ENCODE measurements at regions not wholly inside any gene's neighbourhood (a gene's known extent, or its start where the extent isn't known, plus 50 kb on each side); places are given as distances from the start of the nearest gene placed in this dataset.
"Not testable (repeated sequence)": the region's sequence is repeated elsewhere in the genome, so short reads cannot be mapped to it uniquely, and the experiment has no call there.

DNA sequence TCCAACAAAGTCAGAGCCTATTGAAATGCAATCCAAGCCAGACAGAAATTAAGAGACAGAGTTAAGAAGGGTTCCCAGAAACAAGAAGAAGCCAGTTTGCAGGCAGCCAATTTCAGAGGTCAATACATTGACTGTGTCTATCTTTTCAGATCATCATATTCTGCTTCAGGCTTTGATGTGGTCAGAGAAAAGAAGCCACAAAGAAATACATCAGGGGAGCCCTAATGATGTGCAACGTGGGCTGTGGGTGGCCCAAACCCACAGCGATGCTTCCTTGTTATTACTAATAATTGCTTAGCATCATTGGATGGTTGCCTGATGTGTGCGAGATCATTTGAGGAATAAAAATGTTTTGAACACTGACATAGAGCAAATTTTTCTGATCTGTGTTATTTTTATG, 99.0 kb upstream of the DUSP21 start:
- DNase-seq (ENCODE audit: extremely low spot score) = no peak
- TF ChIP-seq, protein P1, sequence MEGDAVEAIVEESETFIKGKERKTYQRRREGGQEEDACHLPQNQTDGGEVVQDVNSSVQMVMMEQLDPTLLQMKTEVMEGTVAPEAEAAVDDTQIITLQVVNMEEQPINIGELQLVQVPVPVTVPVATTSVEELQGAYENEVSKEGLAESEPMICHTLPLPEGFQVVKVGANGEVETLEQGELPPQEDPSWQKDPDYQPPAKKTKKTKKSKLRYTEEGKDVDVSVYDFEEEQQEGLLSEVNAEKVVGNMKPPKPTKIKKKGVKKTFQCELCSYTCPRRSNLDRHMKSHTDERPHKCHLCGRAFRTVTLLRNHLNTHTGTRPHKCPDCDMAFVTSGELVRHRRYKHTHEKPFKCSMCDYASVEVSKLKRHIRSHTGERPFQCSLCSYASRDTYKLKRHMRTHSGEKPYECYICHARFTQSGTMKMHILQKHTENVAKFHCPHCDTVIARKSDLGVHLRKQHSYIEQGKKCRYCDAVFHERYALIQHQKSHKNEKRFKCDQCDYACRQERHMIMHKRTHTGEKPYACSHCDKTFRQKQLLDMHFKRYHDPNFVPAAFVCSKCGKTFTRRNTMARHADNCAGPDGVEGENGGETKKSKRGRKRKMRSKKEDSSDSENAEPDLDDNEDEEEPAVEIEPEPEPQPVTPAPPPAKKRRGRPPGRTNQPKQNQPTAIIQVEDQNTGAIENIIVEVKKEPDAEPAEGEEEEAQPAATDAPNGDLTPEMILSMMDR (IDR thresholded peaks at IDR 0.05) = no peak
- no peak for TF ChIP-seq POLR2A (IDR thresholded peaks at IDR 0.05; ENCODE audit: low read depth)
- TF ChIP-seq POLR2AphosphoS5 (IDR thresholded peaks at IDR 0.05) = no peak
- TF ChIP-seq EP300 (IDR thresholded peaks at IDR 0.05) = no peak
- no peaks in the 10 kb centered on the region for H3K36me3 ChIP-seq
- no peaks in the 10 kb centered on the region for H3K27me3 ChIP-seq
- 62% methylated on average over 3 of the region's 3 CpGs for WGBS
- intact Hi-C loops (cut with DNase I) = no loop called here
- no peak overlapping the region for H3K4me3 ChIP-seq
- no peaks in the 10 kb centered on the region for H3K9me3 ChIP-seq
- no peaks in the 10 kb centered on the region for H3K4me1 ChIP-seq
- no peak overlapping the region for H3K27ac ChIP-seq (replicated peaks in 1 of 4)

DNA sequence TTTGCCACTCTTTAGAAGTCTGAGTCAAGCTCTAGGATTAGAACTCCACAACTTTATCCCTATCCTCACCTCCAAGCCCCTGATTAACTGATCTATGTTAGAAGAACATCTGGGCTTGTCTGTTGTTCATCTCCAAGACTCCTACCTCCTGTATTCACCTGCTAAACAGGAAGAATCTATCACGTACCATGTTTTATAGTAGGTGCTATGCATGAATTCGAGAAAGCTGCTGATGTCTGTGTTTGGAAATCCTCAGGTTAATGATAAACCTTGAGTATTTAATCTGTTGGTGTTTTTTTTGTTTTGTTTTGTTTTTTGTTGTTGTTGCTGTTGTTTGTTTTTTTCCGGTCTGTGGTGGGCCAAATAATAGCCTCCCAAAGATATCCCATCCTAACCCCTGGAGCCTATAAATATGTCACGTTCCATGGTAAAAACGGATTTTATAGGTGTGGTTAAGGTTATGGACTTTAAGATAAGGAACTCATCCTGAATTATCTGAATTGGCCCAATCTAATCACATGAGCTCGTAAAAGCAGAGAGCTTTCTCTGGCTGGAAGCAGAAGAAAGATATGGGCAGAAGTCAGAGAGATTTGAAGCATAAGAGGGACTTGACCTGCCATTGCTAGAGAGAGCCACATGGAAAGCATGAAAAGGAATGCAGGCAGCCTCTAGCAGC, 101.2 kb upstream of the DUSP21 start:
- no peaks in the 10 kb centered on the region for H3K9me3 ChIP-seq
- no peak overlapping the region for H3K27ac ChIP-seq (replicated peaks in 1 of 4)
- no peaks in the 10 kb centered on the region for H3K4me1 ChIP-seq
- H3K36me3 ChIP-seq = no peaks in the 10 kb centered on the region
- intact Hi-C loops (cut with DNase I) = no loop called here
- DNase-seq (ENCODE audit: extremely low spot score) = no peak
- WGBS = 78% methylated on average over 6 of the region's 6 CpGs
- H3K27me3 ChIP-seq = no peaks in the 10 kb centered on the region
- TF ChIP-seq POLR2A (IDR thresholded peaks at IDR 0.05; ENCODE audit: low read depth) (no peak), POLR2AphosphoS5 (IDR thresholded peaks at IDR 0.05) (no peak), EP300 (IDR thresholded peaks at IDR 0.05) (no peak)
- TF ChIP-seq, protein P1 (IDR thresholded peaks at IDR 0.05) = no peak
- H3K4me3 ChIP-seq = no peak overlapping the region

DNA sequence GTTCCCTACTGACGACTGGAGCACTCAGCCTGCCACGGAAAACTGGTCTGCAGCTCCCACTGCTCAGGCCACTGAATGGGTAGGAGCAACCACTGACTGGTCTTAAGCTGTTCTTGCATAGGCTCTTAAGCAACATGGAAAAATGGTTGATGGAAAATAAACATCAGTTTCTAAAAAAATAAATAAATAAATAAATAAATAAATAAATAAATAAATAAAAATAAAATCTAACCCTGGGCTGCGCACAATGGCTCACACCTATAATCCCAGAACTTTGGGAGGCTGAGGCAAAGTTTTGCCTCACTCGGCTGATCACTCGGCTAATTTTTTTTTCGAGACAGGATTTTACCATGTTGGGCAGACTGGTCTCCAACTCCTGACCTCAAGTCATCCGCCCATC, 102.0 kb upstream of the DUSP21 start:
- H3K4me1 ChIP-seq; H3K27me3 ChIP-seq; H3K9me3 ChIP-seq; H3K27ac ChIP-seq (replicated peaks in 1 of 4); H3K36me3 ChIP-seq; DNase-seq (ENCODE audit: extremely low spot score); H3K4me3 ChIP-seq; intact Hi-C loops (cut with DNase I): not testable (repeated sequence)
- 91% methylated on average over 7 of the region's 7 CpGs for WGBS

DNA sequence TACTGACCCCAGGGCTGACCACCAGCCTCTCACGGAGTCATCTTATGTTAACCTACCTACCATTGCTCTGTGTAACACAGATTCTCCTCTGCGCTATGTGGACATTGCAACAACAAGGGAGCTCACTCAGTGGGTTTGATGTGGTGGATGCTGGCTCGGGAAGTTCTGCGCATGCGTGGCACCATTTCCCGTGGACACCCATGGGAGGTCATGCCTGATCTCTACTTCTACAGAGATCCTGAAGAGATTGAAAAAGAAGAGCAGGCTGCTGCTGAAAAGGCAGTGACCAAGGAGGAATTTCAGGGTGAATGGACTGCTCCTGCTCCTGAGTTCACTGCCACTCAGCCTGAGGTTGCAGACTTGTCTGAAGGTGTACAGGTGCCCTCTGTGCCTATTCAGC, 102.4 kb upstream of the DUSP21 start:
- H3K4me3 ChIP-seq; H3K9me3 ChIP-seq; intact Hi-C loops (cut with DNase I); H3K4me1 ChIP-seq; H3K27me3 ChIP-seq; H3K36me3 ChIP-seq; DNase-seq (ENCODE audit: extremely low spot score); H3K27ac ChIP-seq (replicated peaks in 1 of 4): not testable (repeated sequence)
- 87% methylated on average over 5 of the region's 6 CpGs for WGBS

DNA sequence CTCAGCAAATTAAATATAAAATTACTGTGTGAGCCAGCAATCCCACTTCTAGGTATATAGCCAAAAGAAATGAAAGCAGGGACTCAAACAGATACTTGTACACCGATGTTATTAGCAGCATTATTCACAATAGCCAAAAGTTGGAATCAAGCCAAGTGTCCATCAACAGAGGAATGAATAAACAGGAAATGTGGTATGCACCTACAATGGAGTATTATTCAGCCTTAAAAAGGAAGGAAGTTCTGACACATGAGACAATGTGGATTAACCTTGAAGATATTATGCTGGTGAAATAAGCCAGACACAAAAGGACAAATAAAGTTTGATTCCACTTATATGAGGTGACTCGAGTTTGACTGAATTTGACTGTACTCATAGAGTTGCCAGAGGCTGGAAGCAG, 108.3 kb upstream of the DUSP21 start:
- DNase-seq (ENCODE audit: extremely low spot score) = no peak
- H3K27me3 ChIP-seq = no peaks in the 10 kb centered on the region
- no peak overlapping the region for H3K4me3 ChIP-seq
- no peak overlapping the region for H3K27ac ChIP-seq (replicated peaks in 1 of 4)
- WGBS = 74% methylated on average over 2 of the region's 2 CpGs
- no peaks in the 10 kb centered on the region for H3K9me3 ChIP-seq
- no peaks in the 10 kb centered on the region for H3K4me1 ChIP-seq
- intact Hi-C loops (cut with DNase I) = no loop called here
- TF ChIP-seq, protein P1 (IDR thresholded peaks at IDR 0.05) = no peak
- TF ChIP-seq EP300 (IDR thresholded peaks at IDR 0.05) (no peak), POLR2A (IDR thresholded peaks at IDR 0.05; ENCODE audit: low read depth) (no peak), POLR2AphosphoS5 (IDR thresholded peaks at IDR 0.05) (no peak)
- H3K36me3 ChIP-seq = no peaks in the 10 kb centered on the region

DNA sequence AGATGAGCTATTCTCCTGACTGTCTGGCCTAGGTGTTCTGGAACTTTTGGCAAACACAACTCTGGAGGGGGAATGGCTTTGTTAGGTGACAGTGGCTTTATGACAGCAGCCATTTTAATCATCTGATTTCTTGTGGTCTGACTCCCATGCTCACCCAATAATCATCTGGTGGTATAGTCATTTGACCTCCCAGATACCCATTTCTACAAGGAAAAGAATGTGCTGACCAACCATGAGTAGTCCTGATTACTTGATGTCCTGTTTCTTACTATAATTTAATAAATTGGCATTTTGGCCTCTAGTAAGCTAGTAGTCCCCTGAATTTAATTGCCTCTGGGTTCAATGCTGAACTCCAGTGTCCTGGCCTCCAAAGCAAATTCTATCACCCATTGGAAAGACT, 109.9 kb upstream of the DUSP21 start:
- H3K4me1 ChIP-seq = no peaks in the 10 kb centered on the region
- no peak for TF ChIP-seq POLR2AphosphoS5 (IDR thresholded peaks at IDR 0.05)
- no peak for TF ChIP-seq EP300 (IDR thresholded peaks at IDR 0.05)
- no peak for TF ChIP-seq POLR2A (IDR thresholded peaks at IDR 0.05; ENCODE audit: low read depth)
- TF ChIP-seq, protein P1 (IDR thresholded peaks at IDR 0.05) = no peak
- no peaks in the 10 kb centered on the region for H3K9me3 ChIP-seq
- intact Hi-C loops (cut with DNase I) = no loop called here
- H3K4me3 ChIP-seq = no peak overlapping the region
- no peak overlapping the region for H3K27ac ChIP-seq (replicated peaks in 1 of 4)
- no peaks in the 10 kb centered on the region for H3K27me3 ChIP-seq
- no peak for DNase-seq (ENCODE audit: extremely low spot score)
- H3K36me3 ChIP-seq = no peaks in the 10 kb centered on the region
